ENCODE measurements at regions not wholly inside any gene's neighbourhood (a gene's known extent, or its start where the extent isn't known, plus 50 kb on each side); places are given as distances from the start of the nearest gene placed in this dataset.
A peak's percentile ranks its signal among the peaks of the same experiment; 100 is the strongest.
"Not testable (repeated sequence)": the region's sequence is repeated elsewhere in the genome, so short reads cannot be mapped to it uniquely, and the experiment has no call there.

GRCh38 chr6:137975188-137975940, 108.3 kb downstream of the TNFAIP3 start:
- Mint-ChIP-seq H3K36me3 (ENCODE audit: low read depth) (no peaks in the 10 kb centered on the region), H3K27ac (peak overlapping the region; percentile 91), H3K4me1 (peaks cover 53% of the 10 kb centered on the region), H3K4me3 (peak overlapping the region; percentile 66), H3K9me3 (no peaks in the 10 kb centered on the region), H3K27me3 (no peaks in the 10 kb centered on the region)
- CTCF ChIA-PET, result interaction anchor here (0.7 to 3.1 kb wide), 27 partner anchors 15 to 704 kb away, joined by 3 to 31 read pairs (median 4); partner anchors contain the start of gene TNFAIP3
- POLR2A ChIA-PET, result interaction anchor here (1.0 to 2.7 kb wide), 14 partner anchors 9 to 276 kb away, joined by 3 to 23 read pairs (median 4); partner anchors contain the start of gene TNFAIP3
- DNase-seq, result peak; percentile 35

- no peak for DNase-seq
- Mint-ChIP-seq H3K27me3 (no peaks in the 10 kb centered on the region), H3K4me1 (peaks cover 45% of the 10 kb centered on the region), H3K27ac (peak overlapping the region; percentile 91), H3K9me3 (no peaks in the 10 kb centered on the region), H3K4me3 (no peak overlapping the region), H3K36me3 (ENCODE audit: low read depth) (no peaks in the 10 kb centered on the region)
- POLR2A ChIA-PET, result interaction anchor here (1.0 to 2.7 kb wide), 5 partner anchors 10 to 277 kb away, joined by 4 to 23 read pairs (median 9); partner anchors contain the start of gene TNFAIP3
- CTCF ChIA-PET, result interaction anchor here (0.7 to 3.1 kb wide), 16 partner anchors 23 to 559 kb away, joined by 3 to 31 read pairs (median 6); partner anchors contain the start of gene TNFAIP3
Observed at GRCh38 chr6:137976430-137976829, 109.4 kb downstream of the TNFAIP3 start.

- Mint-ChIP-seq H3K27ac (peak overlapping the region; percentile 9), H3K36me3 (ENCODE audit: low read depth) (no peaks in the 10 kb centered on the region), H3K4me1 (peaks cover 50% of the 10 kb centered on the region), H3K9me3 (no peaks in the 10 kb centered on the region), H3K4me3 (no peak overlapping the region), H3K27me3 (no peaks in the 10 kb centered on the region)
- POLR2A ChIA-PET, result no interaction called here
- no peak for DNase-seq
- CTCF ChIA-PET, result interaction anchor here (0.8 to 3.1 kb wide), 4 partner anchors 107 to 560 kb away, joined by 3 to 29 read pairs (median 16); no protein-coding TSS in a partner anchor
Observed at GRCh38 chr6:137977206-137977605, 110.1 kb downstream of the TNFAIP3 start.

GRCh38 chr6:137977814-137978213, 110.8 kb downstream of the TNFAIP3 start:
- Mint-ChIP-seq H3K4me3 (no peak overlapping the region), H3K27ac (peak overlapping the region; percentile 1), H3K27me3 (no peaks in the 10 kb centered on the region), H3K36me3 (ENCODE audit: low read depth) (no peaks in the 10 kb centered on the region), H3K9me3 (no peaks in the 10 kb centered on the region), H3K4me1 (peaks cover 56% of the 10 kb centered on the region)
- ChIA-PET CTCF (interaction anchor here (0.8 to 1.2 kb wide), 2 partner anchors 107 to 108 kb away, joined by 3 read pairs; no protein-coding TSS in a partner anchor), POLR2A (no interaction called here)
- no peak for DNase-seq

GRCh38 chr6:137978252-137978896, 111.3 kb downstream of the TNFAIP3 start:
- CTCF ChIA-PET, result interaction anchor here (1.2 kb wide), 1 partner anchor 108 kb away, joined by 3 read pairs; no protein-coding TSS in a partner anchor
- Mint-ChIP-seq H3K4me1 (peaks cover 59% of the 10 kb centered on the region), H3K36me3 (ENCODE audit: low read depth) (no peaks in the 10 kb centered on the region), H3K9me3 (no peaks in the 10 kb centered on the region), H3K4me3 (no peak overlapping the region), H3K27ac (no peak overlapping the region), H3K27me3 (no peaks in the 10 kb centered on the region)
- POLR2A ChIA-PET, result no interaction called here
- no peak for DNase-seq

GRCh38 chr6:137979263-137979662, 112.2 kb downstream of the TNFAIP3 start:
- CTCF ChIA-PET, result interaction anchor here (0.6 to 1.5 kb wide), 3 partner anchors 109 to 1256 kb away, joined by 3 to 5 read pairs (median 4); no protein-coding TSS in a partner anchor
- POLR2A ChIA-PET; H3K36me3 Mint-ChIP-seq (ENCODE audit: low read depth); H3K27ac Mint-ChIP-seq; H3K9me3 Mint-ChIP-seq; H3K4me3 Mint-ChIP-seq; DNase-seq; H3K27me3 Mint-ChIP-seq: not testable (repeated sequence)
- peaks cover 56% of the 10 kb centered on the region for H3K4me1 Mint-ChIP-seq

- Mint-ChIP-seq H3K9me3 (peaks cover 2% of the 10 kb centered on the region), H3K27ac (no peak overlapping the region)
- CTCF ChIA-PET, result interaction anchor here (0.6 to 1.8 kb wide), 6 partner anchors 24 to 276 kb away, joined by 3 to 7 read pairs (median 4); no protein-coding TSS in a partner anchor
Observed at GRCh38 chr6:137980777-137981176, 113.7 kb downstream of the TNFAIP3 start.

GRCh38 chr6:137981758-137982157, 114.7 kb downstream of the TNFAIP3 start:
- peaks cover 31% of the 10 kb centered on the region for H3K4me1 Mint-ChIP-seq
- POLR2A ChIA-PET, result no interaction called here
- DNase-seq, result no peak
- H3K4me3 Mint-ChIP-seq, result no peak overlapping the region
- CTCF ChIA-PET, result interaction anchor here (1.1 to 1.8 kb wide), 2 partner anchors 25 to 277 kb away, joined by 3 to 7 read pairs; no protein-coding TSS in a partner anchor
- no peak overlapping the region for H3K27ac Mint-ChIP-seq
- no peaks in the 10 kb centered on the region for H3K36me3 Mint-ChIP-seq (ENCODE audit: low read depth)
- H3K9me3 Mint-ChIP-seq, result peaks cover 2% of the 10 kb centered on the region
- H3K27me3 Mint-ChIP-seq, result peaks cover 10% of the 10 kb centered on the region

More at GRCh38 chr6:137980777-137981176, 113.7 kb downstream of the TNFAIP3 start:
- H3K4me1 Mint-ChIP-seq, result peaks cover 40% of the 10 kb centered on the region
- no peak for DNase-seq
- no peaks in the 10 kb centered on the region for H3K36me3 Mint-ChIP-seq (ENCODE audit: low read depth)
- POLR2A ChIA-PET, result interaction anchor here (1.2 to 1.3 kb wide), 2 partner anchors 9 to 110 kb away, joined by 3 to 4 read pairs; no protein-coding TSS in a partner anchor
- peaks cover 1% of the 10 kb centered on the region for H3K27me3 Mint-ChIP-seq
- H3K4me3 Mint-ChIP-seq, result no peak overlapping the region

- DNase-seq, result no peak
- ChIA-PET CTCF (interaction anchor here (1.8 kb wide), 1 partner anchor 24 kb away, joined by 7 read pairs; no protein-coding TSS in a partner anchor), POLR2A (no interaction called here)
- Mint-ChIP-seq H3K27me3 (peaks cover 15% of the 10 kb centered on the region), H3K27ac (no peak overlapping the region), H3K36me3 (ENCODE audit: low read depth) (no peaks in the 10 kb centered on the region), H3K9me3 (peaks cover 2% of the 10 kb centered on the region), H3K4me3 (no peak overlapping the region), H3K4me1 (peaks cover 25% of the 10 kb centered on the region)
Observed at GRCh38 chr6:137982418-137983189, 115.5 kb downstream of the TNFAIP3 start.

- H3K27ac Mint-ChIP-seq, result no peak overlapping the region
- H3K27me3 Mint-ChIP-seq, result peaks cover 20% of the 10 kb centered on the region
- ChIA-PET CTCF (no interaction called here), POLR2A (no interaction called here)
- H3K9me3 Mint-ChIP-seq, result peaks cover 2% of the 10 kb centered on the region
- DNase-seq, result no peak
- H3K4me3 Mint-ChIP-seq, result no peak overlapping the region
- H3K36me3 Mint-ChIP-seq (ENCODE audit: low read depth), result no peaks in the 10 kb centered on the region
- peaks cover 18% of the 10 kb centered on the region for H3K4me1 Mint-ChIP-seq
Observed at GRCh38 chr6:137983269-137983668, 116.2 kb downstream of the TNFAIP3 start.

GRCh38 chr6:137989664-137990063, 117.6 kb downstream of the PERP start:
- Mint-ChIP-seq H3K4me3 (no peak overlapping the region), H3K4me1 (no peaks in the 10 kb centered on the region), H3K36me3 (ENCODE audit: low read depth) (no peaks in the 10 kb centered on the region), H3K27me3 (peaks cover 30% of the 10 kb centered on the region), H3K9me3 (peaks cover 2% of the 10 kb centered on the region), H3K27ac (no peak overlapping the region)
- ChIA-PET POLR2A (interaction anchor here (0.9 kb wide), 1 partner anchor 9 kb away, joined by 3 read pairs; no protein-coding TSS in a partner anchor), CTCF (interaction anchor here (1.2 to 1.9 kb wide), 2 partner anchors 15 kb away, joined by 4 to 6 read pairs; no protein-coding TSS in a partner anchor)
- DNase-seq, result no peak

GRCh38 chr6:137995371-137995770, 111.8 kb downstream of the PERP start:
- Mint-ChIP-seq H3K9me3 (peaks cover 11% of the 10 kb centered on the region), H3K4me1 (no peaks in the 10 kb centered on the region), H3K27me3 (peaks cover 4% of the 10 kb centered on the region), H3K36me3 (ENCODE audit: low read depth) (no peaks in the 10 kb centered on the region), H3K27ac (no peak overlapping the region), H3K4me3 (no peak overlapping the region)
- POLR2A ChIA-PET, result no interaction called here
- CTCF ChIA-PET, result interaction anchor here (1.5 to 2.3 kb wide), 2 partner anchors 9 to 11 kb away, joined by 4 to 11 read pairs; no protein-coding TSS in a partner anchor
- DNase-seq, result no peak
